KG1 (cell line): ENCODE measurements at regions not wholly inside any gene's neighbourhood (a gene's known extent, or its start where the extent isn't known, plus 50 kb on each side); places are given as distances from the start of the nearest gene placed in this dataset.
"Not testable (repeated sequence)": the region's sequence is repeated elsewhere in the genome, so short reads cannot be mapped to it uniquely, and the experiment has no call there.

ENCODE experiments used
- DNase-seq: peaks from one replicate; lab custom pipeline; 2025; lab: John Stamatoyannopoulos, UW

- no peak for DNase-seq
Observed at GRCh38 chr2:156005999-156006712, 326.4 kb downstream of the NR4A2 start.

GRCh38 chr2:156005531-156005930 lies 327.0 kb downstream of the NR4A2 start:
- no peak for DNase-seq

GRCh38 chr2:156004459-156004858 lies 328.1 kb downstream of the NR4A2 start:
- DNase-seq = no peak

- DNase-seq = no peak
Observed at GRCh38 chr2:156003780-156004179, 328.7 kb downstream of the NR4A2 start.

- DNase-seq = no peak
Observed at GRCh38 chr2:156001851-156002250, 330.7 kb downstream of the NR4A2 start.

GRCh38 chr2:155997538-155997937 lies 335.0 kb downstream of the NR4A2 start:
- DNase-seq = no peak

GRCh38 chr2:155994315-155994714 lies 338.2 kb downstream of the NR4A2 start:
- no peak for DNase-seq

- no peak for DNase-seq
Observed at GRCh38 chr2:155983845-155984244, 348.7 kb downstream of the NR4A2 start.

GRCh38 chr2:155982135-155982534 lies 350.4 kb downstream of the NR4A2 start:
- no peak for DNase-seq

- DNase-seq = no peak
Observed at GRCh38 chr2:155980941-155981560, 351.5 kb downstream of the NR4A2 start.

- no peak for DNase-seq
Observed at GRCh38 chr2:155975734-155976133, 356.8 kb downstream of the NR4A2 start.

GRCh38 chr2:155972916-155973315 lies 359.6 kb downstream of the NR4A2 start:
- no peak for DNase-seq

GRCh38 chr2:155966064-155966471 lies 366.5 kb downstream of the NR4A2 start:
- not testable (repeated sequence) for DNase-seq

GRCh38 chr2:155965415-155966063 lies 367.0 kb downstream of the NR4A2 start:
- no peak for DNase-seq

- no peak for DNase-seq
Observed at GRCh38 chr2:155961641-155962040, 370.9 kb downstream of the NR4A2 start.

GRCh38 chr2:155958834-155959233 lies 373.7 kb downstream of the NR4A2 start:
- DNase-seq = no peak

- DNase-seq = no peak
Observed at GRCh38 chr2:155947069-155947468, 385.5 kb downstream of the NR4A2 start.

- no peak for DNase-seq
Observed at GRCh38 chr2:155944218-155944617, 388.3 kb downstream of the NR4A2 start.

- no peak for DNase-seq
Observed at GRCh38 chr2:155930312-155930711, 402.2 kb downstream of the NR4A2 start.

GRCh38 chr2:155917380-155917779 lies 415.1 kb downstream of the NR4A2 start:
- no peak for DNase-seq

GRCh38 chr2:155913356-155913755 lies 419.2 kb downstream of the NR4A2 start:
- no peak for DNase-seq

- DNase-seq = no peak
Observed at GRCh38 chr2:155908567-155908966, 424.0 kb downstream of the NR4A2 start.

GRCh38 chr2:155907211-155907610 lies 425.3 kb downstream of the NR4A2 start:
- no peak for DNase-seq
